Neural progenitor cell (in vitro differentiated cells): ENCODE measurements at regions not wholly inside any gene's neighbourhood (a gene's known extent, or its start where the extent isn't known, plus 50 kb on each side); places are given as distances from the start of the nearest gene placed in this dataset.

Source experiments
- EZH2 ChIP-seq: fragments of 200-600 bp; sonication (generic); IDR thresholded peaks from 2 replicates; pipeline ENCODE4 v1.6.1; 2017; ENCODE audit warnings: antibody characterized with exemption, mild to moderate bottlenecking, moderate library complexity
- EZH2phosphoT487 ChIP-seq: fragments of 200-600 bp; sonication (generic); IDR thresholded peaks from 2 replicates; pipeline ENCODE4 v1.6.1; 2017; ENCODE audit warnings: antibody characterized with exemption
- TF ChIP-seq, protein P1 (sequence below): fragments of 200-600 bp; sonication (generic); IDR thresholded peaks from 2 replicates; pipeline ENCODE4 v1.5.1; 2017; ENCODE audit warnings: antibody characterized with exemption, mild to moderate bottlenecking

DNA sequence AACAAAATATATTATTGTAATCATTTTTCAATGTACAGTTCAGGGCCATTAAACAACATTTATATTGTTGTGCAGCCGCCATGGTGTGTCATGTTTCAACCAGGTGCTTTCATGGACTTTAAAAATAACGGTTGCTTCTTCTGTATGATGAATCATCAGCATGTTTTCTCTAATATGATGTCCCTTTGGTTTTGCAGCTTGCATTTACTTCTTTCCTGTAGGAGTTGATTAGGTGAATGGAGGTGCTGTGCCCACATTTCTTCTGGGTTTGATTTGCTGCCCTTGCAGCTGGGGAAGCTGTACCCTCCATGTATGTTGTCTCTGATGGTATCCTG lies 54.9 kb upstream of the TULP4 start:
- TF ChIP-seq, protein P1, sequence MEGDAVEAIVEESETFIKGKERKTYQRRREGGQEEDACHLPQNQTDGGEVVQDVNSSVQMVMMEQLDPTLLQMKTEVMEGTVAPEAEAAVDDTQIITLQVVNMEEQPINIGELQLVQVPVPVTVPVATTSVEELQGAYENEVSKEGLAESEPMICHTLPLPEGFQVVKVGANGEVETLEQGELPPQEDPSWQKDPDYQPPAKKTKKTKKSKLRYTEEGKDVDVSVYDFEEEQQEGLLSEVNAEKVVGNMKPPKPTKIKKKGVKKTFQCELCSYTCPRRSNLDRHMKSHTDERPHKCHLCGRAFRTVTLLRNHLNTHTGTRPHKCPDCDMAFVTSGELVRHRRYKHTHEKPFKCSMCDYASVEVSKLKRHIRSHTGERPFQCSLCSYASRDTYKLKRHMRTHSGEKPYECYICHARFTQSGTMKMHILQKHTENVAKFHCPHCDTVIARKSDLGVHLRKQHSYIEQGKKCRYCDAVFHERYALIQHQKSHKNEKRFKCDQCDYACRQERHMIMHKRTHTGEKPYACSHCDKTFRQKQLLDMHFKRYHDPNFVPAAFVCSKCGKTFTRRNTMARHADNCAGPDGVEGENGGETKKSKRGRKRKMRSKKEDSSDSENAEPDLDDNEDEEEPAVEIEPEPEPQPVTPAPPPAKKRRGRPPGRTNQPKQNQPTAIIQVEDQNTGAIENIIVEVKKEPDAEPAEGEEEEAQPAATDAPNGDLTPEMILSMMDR = no peak
- TF ChIP-seq EZH2 (no peak), EZH2phosphoT487 (no peak)
